ENCODE measurements at regions not wholly inside any gene's neighbourhood (a gene's known extent, or its start where the extent isn't known, plus 50 kb on each side); places are given as distances from the start of the nearest gene placed in this dataset.
A peak's percentile ranks its signal among the peaks of the same experiment; 100 is the strongest.
"Not testable (repeated sequence)": the region's sequence is repeated elsewhere in the genome, so short reads cannot be mapped to it uniquely, and the experiment has no call there.

- ATAC-seq: no peak
These were observed 278.1 kb upstream of the KLF4 start for GRCh38 chr9:107767711-107768110.

DNA sequence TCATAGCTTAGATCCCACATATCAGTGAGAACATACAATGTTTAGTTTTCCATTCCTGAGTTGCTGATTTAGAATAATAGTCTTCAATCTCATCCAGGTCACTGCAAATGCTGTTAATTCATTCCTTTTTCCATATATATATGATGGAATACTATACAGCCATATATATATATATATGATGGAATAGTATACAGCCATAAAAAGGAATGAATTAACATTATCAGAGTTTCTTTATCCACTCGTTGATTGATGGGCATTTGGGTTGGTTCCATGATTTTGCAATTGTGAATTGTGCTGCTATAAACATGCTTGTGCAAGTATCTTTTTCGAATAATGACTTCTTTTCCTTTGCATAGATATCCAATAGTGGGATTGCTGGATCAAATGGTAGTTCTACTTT lies 273.9 kb upstream of the KLF4 start:
- ATAC-seq: not testable (repeated sequence)

DNA sequence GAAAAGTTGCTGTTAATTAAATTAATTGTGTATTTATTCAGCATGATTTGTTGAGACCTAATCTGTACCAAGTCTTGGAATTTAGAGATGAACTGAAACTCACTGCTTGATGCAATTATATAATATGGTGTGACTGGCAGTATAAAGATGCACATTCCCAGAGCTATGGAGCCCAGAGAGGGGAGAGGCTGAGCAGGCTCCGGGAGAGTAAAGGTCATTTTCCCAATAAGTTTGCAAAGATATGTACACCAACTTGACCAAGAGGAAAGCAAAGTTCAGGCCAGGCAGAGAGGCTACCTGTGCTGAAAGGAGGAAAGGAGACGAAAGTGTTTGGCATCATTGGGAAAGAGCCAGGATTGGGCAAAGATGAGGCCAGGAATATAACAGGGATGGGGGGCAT lies 271.7 kb upstream of the KLF4 start:
- no peak for ATAC-seq

GRCh38 chr9:107760469-107761242 lies 271.1 kb upstream of the KLF4 start:
- ATAC-seq: no peak

DNA sequence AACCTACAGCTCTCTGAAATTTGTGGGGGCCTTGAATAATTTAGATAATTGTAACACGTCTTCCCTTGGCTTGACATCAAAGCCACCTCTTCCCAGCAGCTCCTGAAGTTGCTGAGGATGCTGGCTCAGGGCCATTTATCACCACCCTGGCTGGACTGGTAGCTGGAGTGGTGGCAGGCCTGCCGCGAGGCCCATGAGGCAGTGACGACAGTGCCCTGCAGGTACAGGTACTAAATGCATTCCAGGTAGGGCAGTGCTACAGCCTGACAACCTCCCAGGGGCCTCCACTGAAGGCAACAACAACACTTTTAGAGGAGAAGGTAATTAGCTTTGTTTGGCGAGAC lies 270.2 kb upstream of the KLF4 start:
- no peak for ATAC-seq

DNA sequence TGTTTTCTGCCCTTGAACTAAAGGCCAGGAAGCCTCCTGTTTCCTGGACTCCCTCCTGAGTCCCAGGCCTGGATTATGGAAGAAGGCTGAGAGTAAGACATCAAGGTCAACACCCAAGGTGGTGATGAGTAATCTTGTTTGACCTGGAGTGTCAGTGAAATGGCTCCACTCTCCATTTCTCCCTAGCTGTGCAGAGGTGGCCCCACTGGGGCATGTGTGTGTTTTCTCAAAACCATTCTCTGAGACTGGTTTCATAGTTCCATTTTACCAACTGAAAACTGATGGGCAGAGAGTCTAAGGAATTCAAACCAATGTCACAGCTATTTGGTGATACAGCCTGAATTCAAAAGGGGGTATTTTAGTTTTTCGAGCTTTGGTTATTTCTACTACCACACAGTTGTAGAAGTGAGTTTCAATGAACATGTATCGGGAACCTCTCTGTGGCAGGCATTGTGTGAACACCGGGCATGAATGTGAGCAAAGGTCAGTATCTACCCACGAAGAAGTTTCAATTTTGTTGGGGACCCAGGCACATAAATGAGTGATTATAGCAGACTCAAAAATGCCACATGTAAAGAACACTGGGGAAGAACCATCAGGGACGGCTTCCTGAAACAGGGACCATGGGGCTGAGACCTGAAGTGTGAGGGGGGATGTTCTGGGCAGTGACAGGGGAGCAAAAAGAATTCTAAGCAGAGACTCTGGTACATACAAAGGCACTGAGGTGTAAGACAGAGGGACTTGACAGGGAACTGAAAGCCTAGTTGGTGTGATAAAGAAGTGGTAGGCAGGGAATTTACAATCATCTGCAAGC lies 269.6 kb upstream of the KLF4 start:
- no peak for ATAC-seq

- ATAC-seq: no peak
These were observed 266.5 kb upstream of the KLF4 start for GRCh38 chr9:107756091-107756490.

- ATAC-seq: peak; percentile 86
These were observed 265.7 kb upstream of the KLF4 start for GRCh38 chr9:107755246-107755645.

DNA sequence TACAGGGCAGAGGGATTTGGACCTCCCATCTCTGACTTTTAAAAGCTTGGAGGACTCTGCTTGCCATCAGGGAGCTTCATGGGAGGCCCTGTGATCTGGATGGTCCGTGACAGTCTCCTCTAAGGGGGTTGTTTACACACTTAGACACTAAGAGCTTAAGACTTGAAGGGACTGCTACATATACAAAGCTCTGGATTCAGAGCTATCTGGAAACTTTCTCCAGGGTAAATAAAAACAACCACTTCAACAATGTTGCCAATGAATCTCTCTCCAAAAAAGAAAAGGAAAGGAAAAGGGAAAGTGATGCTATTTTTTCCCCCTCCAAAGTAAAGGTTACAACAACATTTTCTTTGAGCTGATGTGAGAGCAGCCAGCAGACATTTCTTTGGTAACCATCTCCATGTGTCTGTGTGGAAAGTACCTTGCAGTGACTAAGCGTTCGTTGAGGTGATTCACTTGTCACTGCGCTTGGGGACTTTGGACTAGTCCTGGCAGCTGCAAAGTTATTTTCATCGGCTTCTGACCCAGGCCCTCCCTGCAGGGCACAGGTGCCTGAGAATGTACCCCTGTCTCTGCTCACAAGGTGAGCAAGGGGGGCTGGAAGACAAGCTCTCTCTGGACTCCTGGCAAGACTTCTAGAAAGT lies 262.1 kb upstream of the KLF4 start:
- peak; percentile 51 for ATAC-seq

- ATAC-seq: peak; percentile 67
These were observed 261.4 kb upstream of the KLF4 start for GRCh38 chr9:107750741-107751566.

GRCh38 chr9:107749787-107750444 lies 260.3 kb upstream of the KLF4 start:
- ATAC-seq: peak; percentile 64

- no peak for ATAC-seq
These were observed 255.3 kb upstream of the KLF4 start for GRCh38 chr9:107744873-107745272.

- no peak for ATAC-seq
These were observed 253.2 kb upstream of the KLF4 start for GRCh38 chr9:107742531-107743309.

DNA sequence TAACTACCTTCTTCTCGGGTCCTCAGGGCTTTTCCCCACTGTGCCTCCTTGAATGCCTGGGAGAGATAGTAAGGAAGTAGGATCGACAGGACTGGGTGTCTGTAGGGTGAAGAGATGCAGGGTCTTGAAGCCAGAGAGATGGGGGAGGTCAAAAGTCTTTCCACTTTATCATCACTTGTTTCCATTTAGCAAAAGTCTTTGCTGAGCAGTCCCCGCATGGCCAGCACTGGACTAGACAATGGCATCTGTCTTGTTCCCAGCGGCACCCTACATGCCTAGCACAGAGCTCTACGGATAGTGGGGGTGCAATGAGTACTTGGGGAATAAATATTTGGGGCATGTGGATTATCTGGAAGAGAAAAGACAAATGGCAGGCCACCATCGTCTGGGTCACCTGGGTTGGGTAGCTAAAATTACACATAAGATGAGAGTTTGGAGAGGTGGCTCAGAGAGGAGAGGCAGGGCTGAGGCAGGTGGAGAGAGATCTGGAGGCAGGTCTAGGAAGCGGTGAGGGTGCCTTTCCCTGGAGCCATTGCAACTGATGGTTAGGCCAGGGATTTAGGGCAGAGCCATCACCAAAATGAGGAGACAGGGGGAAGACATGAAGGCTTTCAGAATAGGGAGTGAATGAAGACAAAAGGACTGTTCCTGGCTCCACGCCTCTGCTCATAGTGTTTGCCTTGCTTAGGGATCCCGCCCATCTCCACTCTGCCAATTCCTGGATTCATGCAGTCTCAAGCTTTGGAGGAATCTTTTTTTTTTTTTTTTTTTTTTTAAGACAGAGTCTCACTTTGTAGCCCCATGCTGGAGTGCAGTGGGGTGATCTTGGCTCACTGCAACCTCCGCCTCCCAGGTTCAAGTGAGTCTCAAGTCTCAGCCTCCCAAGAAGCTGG lies 250.8 kb upstream of the KLF4 start:
- ATAC-seq: peak; percentile 22

DNA sequence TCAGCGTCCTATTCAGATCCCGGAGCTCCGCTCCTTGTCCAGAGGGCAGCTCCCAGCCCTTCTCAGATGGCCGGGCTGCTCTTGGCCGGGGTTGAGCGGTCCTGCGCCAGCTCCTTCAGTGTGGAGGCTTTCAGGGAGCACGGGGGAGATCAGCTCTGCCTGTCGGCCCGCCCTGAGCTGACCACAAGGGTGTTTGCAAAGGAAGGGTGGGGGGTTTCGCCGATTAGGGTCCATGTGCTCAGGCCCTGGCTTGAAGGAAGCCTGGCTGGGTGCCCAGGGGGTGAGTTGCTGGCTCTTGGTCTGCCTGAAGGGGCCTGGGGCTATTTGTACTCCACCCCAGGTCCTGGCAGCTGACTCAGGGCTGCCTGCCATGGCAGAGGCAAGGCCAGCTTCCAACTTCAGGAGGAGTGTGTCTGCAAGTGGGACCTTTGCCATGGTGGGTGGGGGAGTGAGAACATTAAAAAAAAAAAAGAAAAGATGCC lies 250.1 kb upstream of the KLF4 start:
- ATAC-seq: peak; percentile 56

- ATAC-seq: peak; percentile 55
These were observed 249.2 kb upstream of the KLF4 start for GRCh38 chr9:107738789-107739188.

- peak; percentile 66 for ATAC-seq
These were observed 248.6 kb upstream of the KLF4 start for GRCh38 chr9:107737987-107738743.

- ATAC-seq: no peak
These were observed 248.0 kb upstream of the KLF4 start for GRCh38 chr9:107737610-107737986.

DNA sequence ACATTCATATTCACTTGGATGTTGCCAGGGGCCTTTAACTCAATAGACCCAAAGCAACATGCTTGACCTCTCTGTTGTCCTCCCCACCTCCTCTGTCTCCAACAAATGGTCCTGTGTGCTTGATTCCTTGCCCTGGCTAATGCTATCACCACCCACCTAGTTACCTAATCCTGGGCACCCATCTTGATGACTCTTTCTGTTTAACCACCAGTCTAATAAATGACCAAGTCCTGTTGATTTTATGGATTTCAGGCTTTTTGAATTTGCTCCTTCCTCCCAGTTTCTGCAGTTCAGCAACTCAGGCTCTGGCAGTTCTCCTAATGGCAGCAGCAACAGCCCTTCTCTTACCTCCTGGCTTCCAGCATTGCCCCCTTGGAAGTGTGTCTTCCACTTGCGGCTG lies 246.3 kb upstream of the KLF4 start:
- no peak for ATAC-seq
